Liver (tissue), 7 donors: ENCODE measurements at regions not wholly inside any gene's neighbourhood (a gene's known extent, or its start where the extent isn't known, plus 50 kb on each side); places are given as distances from the start of the nearest gene placed in this dataset.

Experiments used
- DNase-seq: peaks from one replicate; pipeline ENCODE4 v3.0.0-alpha.2; 2017; ENCODE audit warnings: low spot score
- H3K27ac ChIP-seq, 2 donors: one replicate each; pipeline ENCODE4 v1.7.0; 2013; ENCODE audit warnings: inconsistent platforms in 2 of 2, low read length in 2 of 2, control low read depth in 1 of 2, low read depth in 1 of 2, mild to moderate bottlenecking in 1 of 2
- H3K27me3 ChIP-seq, 4 donors: one replicate each; pipeline versions ENCODE4 v1.6.1 to v1.7.0; 2013; ENCODE audit warnings: low read length in 3 of 4, inconsistent platforms in 1 of 4, mild to moderate bottlenecking in 1 of 4, moderate library complexity in 1 of 4; ENCODE audit not compliant: control insufficient read depth in 4 of 4, insufficient read depth in 4 of 4
- H3K36me3 ChIP-seq, 4 donors: one replicate each; pipeline versions ENCODE4 v1.6.1 to v1.7.0; 2013; ENCODE audit warnings: low read length in 3 of 4, mild to moderate bottlenecking in 3 of 4, low read depth in 1 of 4, moderate library complexity in 1 of 4; ENCODE audit not compliant: control insufficient read depth in 4 of 4, insufficient read depth in 3 of 4
- H3K4me1 ChIP-seq, 4 donors: one replicate each; pipeline versions ENCODE4 v1.6.1 to v1.7.0; 2013; ENCODE audit warnings: low read length in 3 of 4, mild to moderate bottlenecking in 3 of 4, moderate library complexity in 1 of 4; ENCODE audit not compliant: control insufficient read depth in 4 of 4, insufficient read depth in 4 of 4
- H3K4me3 ChIP-seq, 3 donors: one replicate each; pipeline versions ENCODE4 v1.6.1 to v1.7.0; 2013; ENCODE audit warnings: low read length in 3 of 3, control low read depth in 1 of 3, low read depth in 1 of 3, mild to moderate bottlenecking in 1 of 3
- H3K9ac ChIP-seq, 2 donors: one replicate each; pipeline ENCODE4 v1.7.0; 2013; ENCODE audit warnings: low read length in 2 of 2, mild to moderate bottlenecking in 2 of 2, moderate library complexity in 2 of 2, control low read depth in 1 of 2, low read depth in 1 of 2
- H3K9me3 ChIP-seq, 4 donors: one replicate each; pipeline versions ENCODE4 v1.6.1 to v1.7.0; 2013; ENCODE audit warnings: low read length in 3 of 4; ENCODE audit not compliant: control insufficient read depth in 4 of 4
- ATF3 ChIP-seq: IDR thresholded peaks from 2 replicates; pipeline ENCODE4 v1.6.1; 2016; ENCODE audit warnings: antibody characterized with exemption
- EGR1 ChIP-seq, 2 donors: IDR thresholded peaks; 2 replicates each; pipeline ENCODE4 v1.6.1; 2016 to 2018; ENCODE audit warnings: antibody characterized with exemption in 2 of 2, low read depth in 2 of 2
- FOXA1 ChIP-seq: IDR thresholded peaks from 2 replicates; pipeline ENCODE4 v1.6.1; 2016; ENCODE audit warnings: antibody characterized with exemption
- FOXA2 ChIP-seq: IDR thresholded peaks from 2 replicates; pipeline ENCODE4 v1.6.1; 2016; ENCODE audit warnings: antibody characterized with exemption
- GABPA ChIP-seq, 2 donors: IDR thresholded peaks in 1 of 2; conservative IDR thresholded peaks in 1 of 2; 2 replicates each; pipeline ENCODE4 v1.6.1; 2016; ENCODE audit warnings: antibody characterized with exemption in 2 of 2, mild to moderate bottlenecking in 1 of 2, moderate library complexity in 1 of 2
- HNF4A ChIP-seq, 2 donors: conservative IDR thresholded peaks; 2 replicates each; pipeline ENCODE4 v1.6.1; 2016; ENCODE audit warnings: antibody characterized with exemption in 2 of 2, mild to moderate bottlenecking in 2 of 2
- JUND ChIP-seq, 2 donors: IDR thresholded peaks; 2 replicates each; pipeline ENCODE4 v1.6.1; 2016; ENCODE audit warnings: antibody characterized with exemption in 2 of 2
- MAX ChIP-seq: IDR thresholded peaks from 2 replicates; pipeline ENCODE4 v1.6.1; 2016; ENCODE audit warnings: antibody characterized with exemption
- NR2F2 ChIP-seq: IDR thresholded peaks from 2 replicates; pipeline ENCODE4 v1.6.1; 2016; ENCODE audit warnings: antibody characterized with exemption
- RAD21 ChIP-seq, 2 donors: IDR thresholded peaks; 2 replicates each; pipeline ENCODE4 v1.6.1; 2016; ENCODE audit warnings: antibody characterized with exemption in 2 of 2, mild to moderate bottlenecking in 2 of 2
- SP1 ChIP-seq: IDR thresholded peaks from 2 replicates; pipeline ENCODE4 v1.6.1; 2018; ENCODE audit warnings: antibody characterized with exemption, mild to moderate bottlenecking
- TAF1 ChIP-seq: conservative IDR thresholded peaks from 2 replicates; pipeline ENCODE4 v1.6.1; 2016; ENCODE audit warnings: antibody characterized with exemption, mild to moderate bottlenecking
- YY1 ChIP-seq: IDR thresholded peaks from 2 replicates; pipeline ENCODE4 v1.6.1; 2016; ENCODE audit warnings: antibody characterized with exemption, mild to moderate bottlenecking
- ZBTB33 ChIP-seq: IDR thresholded peaks from 2 replicates; pipeline ENCODE4 v1.6.1; 2016; ENCODE audit warnings: antibody characterized with exemption
- WGBS: extraction: QIAGEN DNeasy Blood & Tissue Kit; methylation state at CpG from one replicate; pipeline ENCODE4 v1.1.7; 2013; 5-methylcytosine and 5-hydroxymethylcytosine counted together
- TF ChIP-seq, protein P1 (sequence below): IDR thresholded peaks from 2 replicates; pipeline ENCODE4 v1.6.1; 2016; ENCODE audit warnings: antibody characterized with exemption, mild to moderate bottlenecking
- donor health status: healthy.
- donor health status: healthy.
- donor health status: healthy.
- donor health status: healthy.

DNA sequence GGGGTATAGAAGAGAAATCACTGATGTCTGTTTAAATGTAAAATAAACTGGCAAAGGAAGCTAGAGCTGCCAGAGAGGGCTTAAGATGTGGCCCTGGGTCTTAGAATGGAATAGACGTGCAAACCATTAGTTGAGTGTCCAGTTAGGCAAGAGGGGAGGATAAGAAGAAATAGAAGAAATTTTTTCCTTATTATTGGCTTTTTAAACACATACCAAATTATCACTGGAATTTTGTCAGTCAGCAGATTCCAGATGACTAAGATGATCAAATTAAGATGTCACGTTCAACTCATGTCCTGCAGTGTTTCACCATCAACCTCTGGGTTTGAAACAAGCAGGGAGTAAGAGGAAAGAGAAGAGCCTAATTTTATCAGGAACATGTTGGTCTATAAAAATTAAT is 71.6 kb upstream of the C1orf21 start:
- no peaks in the 10 kb centered on the region for H3K4me1 ChIP-seq
- H3K9me3 ChIP-seq, result no peaks in the 10 kb centered on the region
- no peak overlapping the region for H3K27ac ChIP-seq
- no peak overlapping the region for H3K4me3 ChIP-seq
- TF ChIP-seq NR2F2, result no peak
- no peak for TF ChIP-seq SP1
- no peak for TF ChIP-seq TAF1
- no peak for TF ChIP-seq FOXA2
- TF ChIP-seq YY1, result no peak
- no peak for TF ChIP-seq JUND (IDR thresholded peaks at IDR 0.05)
- TF ChIP-seq GABPA (IDR thresholded peaks at IDR 0.05 in 1 of 2, conservative IDR thresholded peaks at IDR 0.05 in 1 of 2), result no peak
- TF ChIP-seq MAX, result no peak
- TF ChIP-seq HNF4A (conservative IDR thresholded peaks at IDR 0.05), result no peak
- TF ChIP-seq ZBTB33, result no peak
- no peak for TF ChIP-seq FOXA1
- no peak for TF ChIP-seq ATF3
- peaks cover 0 to 4% (median 0%) of the 10 kb centered on the region in 4 donors for H3K27me3 ChIP-seq
- no peaks in the 10 kb centered on the region for H3K36me3 ChIP-seq
- 86% methylated on average over 2 of the region's 2 CpGs for WGBS
- no peak overlapping the region for H3K9ac ChIP-seq
- no peak for DNase-seq

- no peak for TF ChIP-seq FOXA1
- H3K4me3 ChIP-seq, result no peak overlapping the region
- DNase-seq, result no peak
- H3K4me1 ChIP-seq, result no peaks in the 10 kb centered on the region
- no peak overlapping the region for H3K9ac ChIP-seq
- H3K27me3 ChIP-seq, result peaks cover 0 to 4% (median 0%) of the 10 kb centered on the region in 4 donors
- H3K36me3 ChIP-seq, result no peaks in the 10 kb centered on the region
- no peaks in the 10 kb centered on the region for H3K9me3 ChIP-seq
- H3K27ac ChIP-seq, result no peak overlapping the region
- 86% methylated on average over 3 of the region's 3 CpGs for WGBS
Observed at GRCh38 chr1:184319879-184320278, 67.0 kb upstream of the C1orf21 start.

DNA sequence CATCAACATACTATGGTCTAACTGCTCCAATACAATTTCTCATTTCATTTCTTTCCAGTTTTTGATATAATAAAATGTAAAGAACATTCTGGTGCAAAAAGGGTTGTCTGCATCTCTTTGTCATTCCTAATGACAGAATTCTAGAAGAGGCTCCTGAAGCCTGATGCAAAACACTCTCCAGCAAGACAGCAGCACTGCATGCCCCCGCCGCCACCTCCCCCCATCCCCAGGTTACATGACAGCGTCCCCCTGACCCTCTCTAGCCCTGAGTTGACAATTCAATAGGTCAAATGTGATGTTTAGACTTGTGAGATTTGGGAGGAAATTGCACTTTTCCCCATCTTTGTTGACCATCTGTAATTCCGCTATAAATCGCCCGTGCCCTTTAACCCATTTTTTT is 64.6 kb upstream of the C1orf21 start:
- Histone ChIP-seq H3K9ac (no peak overlapping the region), H3K36me3 (no peaks in the 10 kb centered on the region), H3K4me3 (no peak overlapping the region), H3K9me3 (no peaks in the 10 kb centered on the region), H3K27ac (no peak overlapping the region), H3K4me1 (peaks cover 0 to 2% (median 0%) of the 10 kb centered on the region in 4 donors), H3K27me3 (no peaks in the 10 kb centered on the region)
- no peak for DNase-seq
- 58% methylated on average over 6 of the region's 6 CpGs for WGBS
- TF ChIP-seq, protein P1, sequence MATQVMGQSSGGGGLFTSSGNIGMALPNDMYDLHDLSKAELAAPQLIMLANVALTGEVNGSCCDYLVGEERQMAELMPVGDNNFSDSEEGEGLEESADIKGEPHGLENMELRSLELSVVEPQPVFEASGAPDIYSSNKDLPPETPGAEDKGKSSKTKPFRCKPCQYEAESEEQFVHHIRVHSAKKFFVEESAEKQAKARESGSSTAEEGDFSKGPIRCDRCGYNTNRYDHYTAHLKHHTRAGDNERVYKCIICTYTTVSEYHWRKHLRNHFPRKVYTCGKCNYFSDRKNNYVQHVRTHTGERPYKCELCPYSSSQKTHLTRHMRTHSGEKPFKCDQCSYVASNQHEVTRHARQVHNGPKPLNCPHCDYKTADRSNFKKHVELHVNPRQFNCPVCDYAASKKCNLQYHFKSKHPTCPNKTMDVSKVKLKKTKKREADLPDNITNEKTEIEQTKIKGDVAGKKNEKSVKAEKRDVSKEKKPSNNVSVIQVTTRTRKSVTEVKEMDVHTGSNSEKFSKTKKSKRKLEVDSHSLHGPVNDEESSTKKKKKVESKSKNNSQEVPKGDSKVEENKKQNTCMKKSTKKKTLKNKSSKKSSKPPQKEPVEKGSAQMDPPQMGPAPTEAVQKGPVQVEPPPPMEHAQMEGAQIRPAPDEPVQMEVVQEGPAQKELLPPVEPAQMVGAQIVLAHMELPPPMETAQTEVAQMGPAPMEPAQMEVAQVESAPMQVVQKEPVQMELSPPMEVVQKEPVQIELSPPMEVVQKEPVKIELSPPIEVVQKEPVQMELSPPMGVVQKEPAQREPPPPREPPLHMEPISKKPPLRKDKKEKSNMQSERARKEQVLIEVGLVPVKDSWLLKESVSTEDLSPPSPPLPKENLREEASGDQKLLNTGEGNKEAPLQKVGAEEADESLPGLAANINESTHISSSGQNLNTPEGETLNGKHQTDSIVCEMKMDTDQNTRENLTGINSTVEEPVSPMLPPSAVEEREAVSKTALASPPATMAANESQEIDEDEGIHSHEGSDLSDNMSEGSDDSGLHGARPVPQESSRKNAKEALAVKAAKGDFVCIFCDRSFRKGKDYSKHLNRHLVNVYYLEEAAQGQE, result no peak
- no peak for TF ChIP-seq RAD21 (IDR thresholded peaks at IDR 0.05)
- no peak for TF ChIP-seq MAX
- TF ChIP-seq NR2F2, result no peak
- no peak for TF ChIP-seq EGR1 (IDR thresholded peaks at IDR 0.05; ENCODE audit: low read depth in 2 of 2)
